Endothelial cell of umbilical vein (primary cell): ENCODE measurements at regions not wholly inside any gene's neighbourhood (a gene's known extent, or its start where the extent isn't known, plus 50 kb on each side); places are given as distances from the start of the nearest gene placed in this dataset.

Experiments
- BruUV-seq: library from RNA; stranded (reverse); fragments of 400-500 nt; replicated peaks from 2 replicates; lab custom pipeline; 2021; lab: Mats Ljungman, UMichigan
- CTCF ChIA-PET: fragments of 300-600, 350-600 bp; sonication (Branson Sonifier 250); formaldehyde crosslinking; loops from one replicate; lab custom pipeline; 2021; ENCODE audit warnings: antibody characterized with exemption, inconsistent platforms; lab: Charles Lee
- POLR2A ChIA-PET: fragments of 300-600, 350-600 bp; sonication (Branson Sonifier 250); formaldehyde crosslinking; loops from one replicate; lab custom pipeline; 2021; ENCODE audit warnings: antibody characterized with exemption, inconsistent platforms; lab: Charles Lee
- DNase-seq: peaks from one replicate; pipeline ENCODE4 v3.0.0-alpha.2; 2011; ENCODE audit warnings: low read depth, low spot score
- FAIRE-seq: peaks from 2 replicates; lab custom pipeline; 2011; peaks lifted over from hg19 to GRCh38; lab: Jason Lieb, UNC
- H2AFZ ChIP-seq: 2 replicates; pipeline ENCODE4 v1.6.0; 2012; ENCODE audit warnings: low read depth, low read length, control low read depth, inconsistent platforms
- H3K27ac ChIP-seq: 2 replicates; pipeline ENCODE4 v1.5.1; 2011; ENCODE audit warnings: low read depth, mild to moderate bottlenecking, control low read depth, low read length, moderate library complexity; ENCODE audit not compliant: insufficient read depth
- H3K27me3 ChIP-seq, 2 experiments: 2 replicates each; pipeline versions ENCODE4 v1.6.0 to v1.6.1; 2011; ENCODE audit warnings: low read length in 2 of 2, mixed read lengths in 1 of 2; ENCODE audit not compliant: control insufficient read depth in 2 of 2, insufficient read depth in 2 of 2
- H3K36me3 ChIP-seq, 2 experiments: 2 replicates in 1 of 2; 3 replicates in 1 of 2; pipeline ENCODE4 v1.5.1; 2011; ENCODE audit warnings: low read length in 2 of 2, mild to moderate bottlenecking in 1 of 2, moderate library complexity in 1 of 2; ENCODE audit not compliant: control insufficient read depth in 2 of 2, insufficient read depth in 2 of 2; ENCODE audit errors: extremely low read depth in 1 of 2
- H3K4me1 ChIP-seq: 3 replicates; pipeline ENCODE4 v1.5.1; 2011; ENCODE audit warnings: mild to moderate bottlenecking, low read length; ENCODE audit not compliant: control insufficient read depth, insufficient read depth; ENCODE audit errors: extremely low read depth
- H3K4me2 ChIP-seq: 2 replicates; pipeline ENCODE4 v1.6.1; 2011; ENCODE audit warnings: low read length, control low read depth, mixed read lengths; ENCODE audit not compliant: insufficient read depth
- H3K4me3 ChIP-seq, 3 experiments: fragments of 200-600 bp in 1 of 3; sonication (generic), shearing (Covaris generic) in 1 of 3; replicated peaks in 1 of 3; 2 replicates each; pipeline ENCODE4 v1.5.1; 2011 to 2016; ENCODE audit warnings: control low read depth in 3 of 3, low read length in 3 of 3, mild to moderate bottlenecking in 2 of 3, inconsistent platforms in 1 of 3, low read depth in 1 of 3, moderate library complexity in 1 of 3; ENCODE audit not compliant: insufficient read depth in 1 of 3
- H3K79me2 ChIP-seq: 2 replicates; pipeline ENCODE4 v1.6.0; 2012; ENCODE audit warnings: low read length, inconsistent platforms; ENCODE audit not compliant: control insufficient read depth, insufficient read depth
- H3K9ac ChIP-seq: replicated peaks from 2 replicates; pipeline ENCODE3; 2011; ENCODE audit warnings: low read length, control low read depth; ENCODE audit not compliant: insufficient read depth; ENCODE audit errors: extremely low read depth
- H3K9me1 ChIP-seq: replicated peaks from 3 replicates; pipeline ENCODE4 v1.6.0; 2011; ENCODE audit warnings: mild to moderate bottlenecking, low read length; ENCODE audit not compliant: control insufficient read depth, insufficient read depth; ENCODE audit errors: extremely low read depth
- H3K9me3 ChIP-seq: replicated peaks from 2 replicates; pipeline ENCODE4 v1.5.1; 2012; ENCODE audit warnings: low read length, inconsistent platforms; ENCODE audit not compliant: control insufficient read depth, insufficient read depth
- H4K20me1 ChIP-seq: replicated peaks from 2 replicates; pipeline ENCODE3; 2011; ENCODE audit warnings: mild to moderate bottlenecking, low read length; ENCODE audit not compliant: control insufficient read depth, insufficient read depth; ENCODE audit errors: extremely low read depth
- EZH2 ChIP-seq: IDR thresholded peaks from 2 replicates; pipeline ENCODE4 v1.6.1; 2012; ENCODE audit warnings: borderline replicate concordance, low read depth, mild to moderate bottlenecking, moderate library complexity, low read length, inconsistent platforms; ENCODE audit not compliant: severe bottlenecking
- FOS ChIP-seq: IDR thresholded peaks from 2 replicates; pipeline ENCODE4 v1.6.1; 2011; ENCODE audit warnings: mild to moderate bottlenecking, low read length, moderate library complexity, borderline replicate concordance; ENCODE audit not compliant: insufficient read depth
- GATA2 ChIP-seq: IDR thresholded peaks from 2 replicates; pipeline ENCODE4 v1.7.0; 2011; ENCODE audit warnings: low read depth, mild to moderate bottlenecking, moderate library complexity, mixed read lengths, low read length; ENCODE audit not compliant: insufficient read length, insufficient read depth
- JUN ChIP-seq: IDR thresholded peaks from 2 replicates; pipeline ENCODE4 v1.6.1; 2011; ENCODE audit warnings: borderline replicate concordance, low read depth; ENCODE audit not compliant: insufficient read length, insufficient read depth
- MAX ChIP-seq: IDR thresholded peaks from 2 replicates; pipeline ENCODE4 v1.6.1; 2011; ENCODE audit not compliant: insufficient read depth, insufficient read length
- MYC ChIP-seq: IDR thresholded peaks from one replicate; pipeline ENCODE4 v1.6.1; 2011; ENCODE audit warnings: mild to moderate bottlenecking, low read depth, low read length
- POLR2A ChIP-seq: IDR thresholded peaks from 2 replicates; pipeline ENCODE4 v1.6.1; 2012; ENCODE audit warnings: low read depth, mild to moderate bottlenecking, control low read depth, low read length
- POLR2AphosphoS5 ChIP-seq: IDR thresholded peaks from 2 replicates; pipeline ENCODE4 v1.6.1; 2012; ENCODE audit warnings: low read depth, mild to moderate bottlenecking, control low read depth, low read length, moderate library complexity; ENCODE audit not compliant: insufficient read depth
- dilution Hi-C: fragments of 300-500 bp; cut with MboI; formaldehyde crosslinking; loops from one replicate; pipeline ENCODE4 v1.15.0; 2019; ENCODE audit warnings: low sequenced_read_pairs; ENCODE audit not compliant: extremely low pct_ligation_motif_present
- intact Hi-C: fragments of 100-400 bp; cut with micrococcal nuclease; formaldehyde crosslinking; loops from one replicate; pipeline ENCODE4 v1.10.0; 2022
- TF ChIP-seq, protein P1 (sequence below), 2 donors: IDR thresholded peaks; 1 replicate in 1 of 2; 2 replicates in 1 of 2; pipeline ENCODE4 v1.5.1; 2011; ENCODE audit warnings: low read length in 2 of 2, mild to moderate bottlenecking in 2 of 2, moderate library complexity in 2 of 2, control low read depth in 1 of 2, inconsistent platforms in 1 of 2, low read depth in 1 of 2; ENCODE audit not compliant: insufficient read depth in 1 of 2; ENCODE audit errors: extremely low read depth in 1 of 2

DNA sequence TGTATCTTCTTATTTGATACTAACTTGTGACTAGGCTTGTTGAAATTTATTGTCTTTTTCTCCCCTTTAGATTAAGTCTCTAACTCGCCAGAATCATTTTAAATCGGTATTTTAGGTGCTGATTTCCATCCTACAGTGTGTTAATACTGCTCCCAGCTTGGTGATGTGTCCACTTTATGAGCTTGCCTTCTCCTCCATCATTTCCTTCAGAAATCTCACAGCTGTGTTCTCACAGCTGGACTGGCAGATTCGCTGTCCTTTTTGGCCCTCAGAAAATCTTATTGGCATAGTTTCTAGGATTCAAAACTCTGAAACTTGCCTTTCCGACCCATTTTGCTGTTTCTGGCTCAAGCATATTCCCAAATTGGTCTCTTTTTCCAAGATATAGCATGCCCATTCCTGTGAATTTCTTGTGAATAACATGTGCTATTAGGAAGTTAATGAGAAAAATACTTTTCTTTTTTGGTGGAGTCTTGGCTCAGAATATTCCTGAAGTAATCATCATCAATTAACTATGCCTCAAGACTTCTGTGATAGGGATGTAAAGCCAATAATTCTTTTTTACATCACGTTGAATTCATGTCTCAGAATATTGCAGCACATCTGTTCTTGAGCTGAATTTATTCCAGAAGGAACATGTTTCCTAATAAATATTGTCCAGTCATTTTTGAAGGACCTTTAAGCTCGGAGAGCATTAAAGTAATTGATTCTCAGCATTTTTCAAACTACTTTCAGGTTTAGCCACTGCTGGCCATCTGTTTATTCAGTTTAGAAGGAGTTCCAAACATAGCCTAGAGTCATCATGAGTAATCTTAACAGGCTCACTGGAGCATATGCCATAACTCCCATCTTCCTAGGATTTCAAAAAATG is 50.0 kb upstream of the USP44 start:
- no peak overlapping the region for H3K4me3 ChIP-seq
- H3K9ac ChIP-seq, result no peak overlapping the region
- no peak overlapping the region for H3K4me2 ChIP-seq
- H3K9me1 ChIP-seq, result no peaks in the 10 kb centered on the region
- DNase-seq, result no peak
- POLR2A ChIA-PET, result no interaction called here
- H3K4me1 ChIP-seq, result peaks cover 24% of the 10 kb centered on the region
- intact Hi-C loops, result no loop called here
- no TSS peak for BruUV-seq
- no peak overlapping the region for H3K27ac ChIP-seq
- H3K9me3 ChIP-seq, result no peaks in the 10 kb centered on the region
- CTCF ChIA-PET, result interaction anchor here (1.0 kb wide), 1 partner anchor 27 kb away, joined by 5 read pairs; no protein-coding TSS in a partner anchor
- no peaks in the 10 kb centered on the region for H4K20me1 ChIP-seq
- dilution Hi-C loops, result no loop called here
- no peaks in the 10 kb centered on the region for H3K36me3 ChIP-seq
- H3K27me3 ChIP-seq, result no peaks in the 10 kb centered on the region
- FAIRE-seq, result no peak
- H3K79me2 ChIP-seq, result no peaks in the 10 kb centered on the region
- no peak overlapping the region for H2AFZ ChIP-seq
- TF ChIP-seq POLR2AphosphoS5 (no peak), EZH2 (no peak), GATA2 (no peak), MAX (no peak), JUN (no peak), MYC (no peak), FOS (no peak), POLR2A (no peak)
- TF ChIP-seq, protein P1, sequence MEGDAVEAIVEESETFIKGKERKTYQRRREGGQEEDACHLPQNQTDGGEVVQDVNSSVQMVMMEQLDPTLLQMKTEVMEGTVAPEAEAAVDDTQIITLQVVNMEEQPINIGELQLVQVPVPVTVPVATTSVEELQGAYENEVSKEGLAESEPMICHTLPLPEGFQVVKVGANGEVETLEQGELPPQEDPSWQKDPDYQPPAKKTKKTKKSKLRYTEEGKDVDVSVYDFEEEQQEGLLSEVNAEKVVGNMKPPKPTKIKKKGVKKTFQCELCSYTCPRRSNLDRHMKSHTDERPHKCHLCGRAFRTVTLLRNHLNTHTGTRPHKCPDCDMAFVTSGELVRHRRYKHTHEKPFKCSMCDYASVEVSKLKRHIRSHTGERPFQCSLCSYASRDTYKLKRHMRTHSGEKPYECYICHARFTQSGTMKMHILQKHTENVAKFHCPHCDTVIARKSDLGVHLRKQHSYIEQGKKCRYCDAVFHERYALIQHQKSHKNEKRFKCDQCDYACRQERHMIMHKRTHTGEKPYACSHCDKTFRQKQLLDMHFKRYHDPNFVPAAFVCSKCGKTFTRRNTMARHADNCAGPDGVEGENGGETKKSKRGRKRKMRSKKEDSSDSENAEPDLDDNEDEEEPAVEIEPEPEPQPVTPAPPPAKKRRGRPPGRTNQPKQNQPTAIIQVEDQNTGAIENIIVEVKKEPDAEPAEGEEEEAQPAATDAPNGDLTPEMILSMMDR (IDR thresholded peaks at IDR 0.05; ENCODE audit: extremely low read depth in 1 of 2, insufficient read depth in 1 of 2, low read depth in 1 of 2, low read length in 2 of 2), result no peak
